Stomach (tissue), 4 donors: ENCODE measurements at regions not wholly inside any gene's neighbourhood (a gene's known extent, or its start where the extent isn't known, plus 50 kb on each side); places are given as distances from the start of the nearest gene placed in this dataset.

Source experiments
- EP300 ChIP-seq: sonication (generic); formaldehyde crosslinking; IDR thresholded peaks from one replicate; pipeline ENCODE4 v1.6.1; 2017; ENCODE audit warnings: antibody characterized with exemption
- POLR2A ChIP-seq, 4 donors: fragments of 450-650 bp; IDR thresholded peaks; one replicate each; pipeline ENCODE4 v1.6.1; 2016; ENCODE audit warnings: antibody characterized with exemption in 4 of 4, control low read depth in 2 of 4, mild to moderate bottlenecking in 1 of 4, moderate library complexity in 1 of 4
- POLR2AphosphoS5 ChIP-seq, 3 donors: sonication (generic); formaldehyde crosslinking; IDR thresholded peaks; one replicate each; pipeline ENCODE4 v1.6.1; 2016; ENCODE audit warnings: antibody characterized with exemption in 3 of 3
- TF ChIP-seq, protein P1 (sequence below), 7 experiments: fragments of 450-650 bp in 4 of 7; fragments of 200-600 bp in 3 of 7; sonication (generic) in 3 of 7; IDR thresholded peaks; one replicate each; pipeline ENCODE4 v1.5.1; 2016 to 2019; ENCODE audit warnings: antibody characterized with exemption in 7 of 7, control low read depth in 2 of 7, mild to moderate bottlenecking in 1 of 7

DNA sequence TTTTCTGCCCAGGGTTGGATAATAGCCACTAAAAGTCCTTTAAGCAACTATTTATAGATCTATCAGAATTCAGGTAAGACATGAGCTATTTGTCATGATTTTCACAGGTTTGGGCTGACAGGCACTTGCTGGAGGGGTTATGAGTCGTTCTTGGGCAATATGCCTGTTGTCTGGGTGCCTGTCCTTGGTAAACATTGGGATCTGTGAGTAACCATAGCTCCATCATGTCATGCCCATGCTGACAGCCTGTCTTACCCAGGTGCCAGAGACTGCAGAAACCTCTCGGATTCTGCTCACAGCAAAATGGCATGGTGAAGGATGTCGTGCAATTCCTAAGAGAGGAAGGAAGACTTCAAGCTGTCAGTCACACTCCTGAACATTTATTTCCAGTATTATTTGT lies 116.0 kb upstream of the PUDP start:
- TF ChIP-seq, protein P1, sequence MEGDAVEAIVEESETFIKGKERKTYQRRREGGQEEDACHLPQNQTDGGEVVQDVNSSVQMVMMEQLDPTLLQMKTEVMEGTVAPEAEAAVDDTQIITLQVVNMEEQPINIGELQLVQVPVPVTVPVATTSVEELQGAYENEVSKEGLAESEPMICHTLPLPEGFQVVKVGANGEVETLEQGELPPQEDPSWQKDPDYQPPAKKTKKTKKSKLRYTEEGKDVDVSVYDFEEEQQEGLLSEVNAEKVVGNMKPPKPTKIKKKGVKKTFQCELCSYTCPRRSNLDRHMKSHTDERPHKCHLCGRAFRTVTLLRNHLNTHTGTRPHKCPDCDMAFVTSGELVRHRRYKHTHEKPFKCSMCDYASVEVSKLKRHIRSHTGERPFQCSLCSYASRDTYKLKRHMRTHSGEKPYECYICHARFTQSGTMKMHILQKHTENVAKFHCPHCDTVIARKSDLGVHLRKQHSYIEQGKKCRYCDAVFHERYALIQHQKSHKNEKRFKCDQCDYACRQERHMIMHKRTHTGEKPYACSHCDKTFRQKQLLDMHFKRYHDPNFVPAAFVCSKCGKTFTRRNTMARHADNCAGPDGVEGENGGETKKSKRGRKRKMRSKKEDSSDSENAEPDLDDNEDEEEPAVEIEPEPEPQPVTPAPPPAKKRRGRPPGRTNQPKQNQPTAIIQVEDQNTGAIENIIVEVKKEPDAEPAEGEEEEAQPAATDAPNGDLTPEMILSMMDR (IDR thresholded peaks at IDR 0.05), result no peak
- TF ChIP-seq POLR2A (IDR thresholded peaks at IDR 0.05), result no peak
- no peak for TF ChIP-seq EP300
- TF ChIP-seq POLR2AphosphoS5 (IDR thresholded peaks at IDR 0.05), result no peak
